DOHH2 (cell line): ENCODE measurements at regions not wholly inside any gene's neighbourhood (a gene's known extent, or its start where the extent isn't known, plus 50 kb on each side); places are given as distances from the start of the nearest gene placed in this dataset.

Experiments used
- CTCF ChIP-seq: fragments of 200-600 bp; sonication (generic); IDR thresholded peaks from one replicate; pipeline ENCODE4 v1.5.1; 2014; ENCODE audit warnings: antibody characterized with exemption, mild to moderate bottlenecking, low read depth, low read length; ENCODE audit not compliant: poor library complexity, severe bottlenecking
- EZH2phosphoT487 ChIP-seq: fragments of 200-600 bp; sonication (generic); IDR thresholded peaks from 2 replicates; pipeline ENCODE4 v1.6.1; 2017; ENCODE audit warnings: borderline replicate concordance, mild to moderate bottlenecking, antibody characterized with exemption, low read length, moderate library complexity, mixed read lengths

GRCh38 chr12:115543269-115543668 lies 734.2 kb downstream of the MED13L start:
- TF ChIP-seq CTCF (no peak), EZH2phosphoT487 (no peak)
